ENCODE measurements at regions not wholly inside any gene's neighbourhood (a gene's known extent, or its start where the extent isn't known, plus 50 kb on each side); places are given as distances from the start of the nearest gene placed in this dataset.

DNA sequence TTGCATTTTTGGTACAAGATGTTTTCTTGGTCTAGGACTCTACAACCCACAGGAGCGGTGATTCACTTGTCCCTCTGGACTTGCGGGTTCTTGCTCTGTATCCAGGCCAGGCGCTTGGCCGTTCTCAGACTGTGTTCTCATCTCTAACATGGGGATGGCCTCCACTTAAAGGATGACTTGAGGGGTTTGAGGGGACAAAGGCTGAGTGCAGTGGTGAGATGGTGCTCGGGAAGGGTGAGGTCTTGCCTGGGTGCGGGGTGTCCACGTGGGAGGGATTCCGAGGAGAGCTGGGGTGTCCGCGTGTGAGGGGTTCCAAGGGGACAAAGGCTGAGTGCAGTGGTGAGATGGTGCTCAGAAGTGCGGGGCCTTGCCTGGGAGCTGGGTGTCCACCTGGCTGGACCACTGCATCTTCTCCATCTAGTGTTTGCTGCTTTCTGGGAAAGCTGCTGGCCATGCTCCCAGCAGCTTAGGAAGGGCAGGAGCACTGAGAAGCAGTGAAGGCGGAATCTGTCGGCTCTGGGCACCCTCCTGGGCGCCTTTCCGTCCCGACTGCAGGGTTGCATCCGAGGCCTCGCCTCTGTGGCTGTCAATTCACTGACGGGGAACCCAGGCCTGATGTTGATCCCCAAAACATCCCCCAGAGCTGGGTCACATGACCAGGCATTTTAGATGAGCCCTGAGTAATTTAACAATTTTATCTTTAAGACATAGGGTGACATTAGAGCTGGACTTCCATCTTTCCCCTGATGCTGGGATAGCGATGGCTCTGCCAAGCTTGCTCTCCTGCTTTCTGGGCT lies 280.5 kb upstream of the IRX4 start:
- no peak for DNase-seq

DNA sequence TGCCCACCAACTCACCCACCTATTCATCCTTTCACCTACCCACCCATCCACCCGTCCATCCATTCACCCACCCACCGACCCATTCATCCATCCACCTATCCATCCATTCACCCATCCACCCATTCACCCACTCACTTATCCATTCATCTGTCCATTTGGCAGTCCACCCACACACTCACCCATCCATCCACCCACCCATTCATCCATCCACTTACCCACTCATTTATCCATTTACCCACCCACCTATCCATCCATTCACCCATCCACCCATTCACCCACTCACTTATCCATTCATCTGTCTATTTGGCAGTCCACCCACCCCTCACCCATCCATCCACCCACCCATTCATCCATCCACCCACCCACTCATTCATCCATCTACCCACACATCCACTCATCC lies 278.1 kb upstream of the IRX4 start:
- DNase-seq = no peak

DNA sequence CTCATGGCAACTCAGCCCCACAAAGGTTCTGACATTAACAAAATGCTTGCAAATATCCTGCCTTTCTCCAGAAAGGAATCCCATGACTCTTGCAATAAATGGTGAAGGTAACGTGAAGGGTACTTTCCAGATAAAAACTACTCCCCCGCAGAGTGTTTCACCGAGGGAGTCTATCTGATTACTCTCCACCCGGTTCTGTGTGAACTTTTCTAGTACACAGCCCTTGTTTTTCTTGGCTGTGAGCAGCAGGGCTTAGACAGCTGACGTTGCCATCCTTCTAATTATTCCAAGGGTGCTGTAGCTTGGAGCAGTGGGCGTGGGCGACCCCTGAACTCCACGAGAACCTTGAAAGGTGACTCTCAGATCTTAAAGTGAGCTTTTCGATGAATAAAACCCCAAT lies 276.0 kb upstream of the IRX4 start:
- DNase-seq = no peak

DNA sequence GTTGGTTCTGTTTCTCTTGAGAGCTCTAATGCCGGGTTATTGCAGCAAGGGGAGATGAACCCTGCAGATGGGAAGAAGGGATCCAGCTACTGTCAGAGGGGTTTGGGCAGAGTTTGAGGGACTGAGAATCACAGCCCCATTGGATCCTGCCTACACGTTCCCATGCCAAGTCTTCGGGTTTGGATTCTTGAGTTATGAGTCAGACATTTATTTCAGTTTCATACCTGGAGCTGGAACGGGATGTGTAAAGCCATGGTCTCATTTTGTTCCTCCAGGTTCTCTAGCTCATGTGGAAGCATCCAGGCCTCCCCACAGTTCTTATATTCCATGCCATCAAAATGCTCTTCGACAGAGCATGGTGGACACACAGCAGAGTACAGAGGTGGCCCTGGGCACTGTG lies 275.4 kb upstream of the IRX4 start:
- no peak for DNase-seq

DNA sequence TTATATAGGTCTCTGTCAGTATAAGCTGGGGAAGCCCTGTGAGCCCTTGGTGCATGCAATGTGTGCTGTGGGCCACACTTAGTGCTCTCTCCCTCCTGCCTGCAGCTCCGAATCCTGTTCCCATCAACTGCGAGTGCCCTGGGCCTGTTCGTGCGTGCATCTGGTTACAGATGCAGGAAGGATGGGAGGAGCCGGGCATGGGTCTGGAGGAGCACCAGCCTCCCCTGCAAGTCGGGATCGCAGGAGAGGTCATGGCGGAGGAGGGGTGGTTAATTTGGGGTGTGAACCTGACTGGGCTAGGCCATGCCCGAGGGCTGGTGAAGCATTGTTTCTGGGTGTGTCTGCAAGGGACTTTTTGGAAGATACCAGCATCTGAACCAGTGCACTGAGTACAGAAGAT lies 274.6 kb upstream of the IRX4 start:
- no peak for DNase-seq

DNA sequence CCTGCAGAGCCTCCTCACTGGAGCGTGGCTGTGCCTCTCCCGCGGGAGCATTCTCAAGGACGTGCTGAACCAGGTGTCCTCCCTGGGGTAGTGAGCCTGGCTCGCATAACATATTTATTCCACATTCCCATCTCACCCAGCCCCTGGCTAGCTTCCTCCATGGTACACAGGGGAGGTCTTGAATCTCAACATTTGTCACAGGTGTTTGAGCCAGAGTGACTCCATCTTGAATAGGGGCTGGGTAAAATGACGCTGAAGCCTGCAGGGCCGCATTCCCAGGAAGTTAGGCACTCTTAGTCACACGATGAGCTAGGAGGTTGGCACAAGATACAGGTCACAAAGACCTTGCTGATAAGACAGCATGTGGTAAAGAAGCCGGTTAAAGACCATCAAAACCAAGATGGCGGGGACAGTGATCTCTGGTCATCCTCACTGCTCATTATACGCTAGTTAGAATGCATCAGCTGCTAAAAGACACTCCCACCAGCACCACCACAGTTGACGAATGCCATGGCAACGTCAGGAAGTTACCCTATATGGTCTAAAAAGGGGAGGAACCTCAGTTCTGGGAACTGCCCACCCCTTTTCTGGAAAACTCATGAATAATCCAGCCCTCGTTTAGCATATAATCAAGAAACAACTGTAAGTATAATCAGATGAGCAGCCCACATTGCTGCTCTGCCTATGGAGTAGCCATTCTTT lies 273.8 kb upstream of the IRX4 start:
- no peak for DNase-seq

DNA sequence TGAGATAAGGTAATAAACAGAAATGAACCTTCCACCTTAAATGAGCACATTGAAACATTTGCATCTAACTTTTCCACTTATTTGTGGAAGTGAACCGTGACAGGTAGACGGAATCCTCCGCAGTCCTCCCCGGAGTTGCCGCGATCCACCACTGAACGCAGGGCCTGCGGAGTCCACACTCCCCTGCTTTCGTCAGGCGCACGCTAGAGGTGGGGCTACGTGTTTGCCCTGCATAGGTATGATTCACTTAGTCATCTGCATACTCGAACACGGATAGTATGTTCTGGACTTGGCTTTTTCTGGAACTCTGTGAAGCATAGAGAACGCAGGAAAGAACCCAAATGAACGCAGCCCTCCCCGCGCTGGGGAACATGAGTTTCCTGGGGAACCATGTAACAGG lies 272.8 kb upstream of the IRX4 start:
- no peak for DNase-seq

DNA sequence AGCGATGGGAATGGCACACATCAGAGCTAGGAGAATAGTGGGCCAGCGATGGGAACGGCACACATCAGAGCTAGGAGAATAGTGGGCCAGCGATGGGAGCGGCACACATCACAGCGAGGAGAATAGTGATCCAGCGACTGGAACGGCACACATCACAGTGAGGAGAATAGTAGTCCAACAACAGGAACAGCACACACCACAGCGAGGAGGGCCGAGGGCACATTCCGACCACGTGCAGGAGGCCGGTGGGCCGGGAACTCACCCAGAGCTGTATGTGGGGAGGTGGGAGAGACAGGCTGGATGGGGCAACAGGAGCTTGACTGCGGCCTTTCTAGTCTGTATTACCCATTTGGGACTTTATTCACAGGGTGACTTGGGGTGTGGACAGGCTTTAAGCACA lies 271.1 kb upstream of the IRX4 start:
- DNase-seq = no peak

DNA sequence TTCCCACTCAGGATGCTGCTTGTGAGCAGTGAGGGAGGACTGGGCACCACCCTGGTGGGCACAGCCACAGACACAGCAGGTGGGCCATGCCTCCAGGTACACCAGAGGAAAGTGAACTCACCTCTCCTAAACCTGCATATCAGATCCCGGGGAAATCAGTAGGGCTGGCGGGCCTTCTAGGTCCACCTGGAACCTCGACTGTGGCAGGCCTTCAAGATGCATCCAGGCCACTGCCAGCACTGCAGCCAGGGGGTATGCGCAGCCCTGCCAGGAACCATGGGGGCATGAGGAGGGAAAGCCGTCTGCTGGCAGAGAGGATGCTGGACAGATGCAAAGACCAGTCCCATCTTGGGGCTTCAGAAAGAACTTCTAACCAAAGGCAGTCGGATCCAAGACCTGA lies 270.6 kb upstream of the IRX4 start:
- no peak for DNase-seq

DNA sequence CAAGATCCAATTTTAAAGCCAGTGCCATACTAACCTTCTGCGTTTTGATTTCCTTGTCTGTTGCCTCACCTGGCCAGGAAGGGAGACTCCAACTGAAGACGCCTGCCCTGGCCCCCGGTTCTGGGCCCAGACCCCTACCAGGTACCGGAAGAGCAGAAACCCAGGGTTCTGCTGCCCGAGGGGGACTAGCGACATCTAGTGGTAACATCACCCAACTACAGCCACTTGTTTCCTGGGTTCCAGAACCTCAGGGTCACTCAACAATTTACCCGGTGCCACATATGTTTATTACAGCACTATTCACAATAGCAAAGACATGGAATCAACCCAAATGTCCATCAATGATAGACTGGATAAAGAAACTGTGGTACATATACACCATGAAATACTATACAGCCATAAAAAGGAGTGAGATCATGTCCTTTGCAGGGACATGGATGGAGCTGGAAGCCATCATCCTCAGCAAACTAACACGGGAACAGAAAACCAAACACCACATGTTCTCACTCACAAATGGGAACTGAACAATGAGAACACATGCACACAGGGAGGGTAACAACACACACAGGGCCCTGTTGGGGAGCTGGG lies 268.7 kb upstream of the IRX4 start:
- DNase-seq = peak; percentile 25

DNA sequence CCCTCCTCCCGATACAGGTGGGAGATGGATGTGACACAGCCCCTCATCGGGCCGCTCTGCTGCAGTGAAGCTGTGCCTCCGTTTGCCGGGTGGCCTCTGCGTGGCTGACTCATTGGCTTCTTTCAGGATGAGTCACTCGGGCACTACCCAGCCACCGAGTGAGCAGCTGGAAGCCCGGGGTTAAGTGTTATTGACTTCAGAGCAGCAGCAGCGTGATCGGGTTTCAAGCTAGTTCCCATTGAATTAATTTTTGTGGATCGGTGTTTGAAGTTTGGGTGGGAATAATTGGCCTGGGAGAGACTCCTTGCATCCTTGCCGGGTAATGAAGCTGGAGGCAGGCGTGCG lies 266.4 kb upstream of the IRX4 start:
- no peak for DNase-seq

DNA sequence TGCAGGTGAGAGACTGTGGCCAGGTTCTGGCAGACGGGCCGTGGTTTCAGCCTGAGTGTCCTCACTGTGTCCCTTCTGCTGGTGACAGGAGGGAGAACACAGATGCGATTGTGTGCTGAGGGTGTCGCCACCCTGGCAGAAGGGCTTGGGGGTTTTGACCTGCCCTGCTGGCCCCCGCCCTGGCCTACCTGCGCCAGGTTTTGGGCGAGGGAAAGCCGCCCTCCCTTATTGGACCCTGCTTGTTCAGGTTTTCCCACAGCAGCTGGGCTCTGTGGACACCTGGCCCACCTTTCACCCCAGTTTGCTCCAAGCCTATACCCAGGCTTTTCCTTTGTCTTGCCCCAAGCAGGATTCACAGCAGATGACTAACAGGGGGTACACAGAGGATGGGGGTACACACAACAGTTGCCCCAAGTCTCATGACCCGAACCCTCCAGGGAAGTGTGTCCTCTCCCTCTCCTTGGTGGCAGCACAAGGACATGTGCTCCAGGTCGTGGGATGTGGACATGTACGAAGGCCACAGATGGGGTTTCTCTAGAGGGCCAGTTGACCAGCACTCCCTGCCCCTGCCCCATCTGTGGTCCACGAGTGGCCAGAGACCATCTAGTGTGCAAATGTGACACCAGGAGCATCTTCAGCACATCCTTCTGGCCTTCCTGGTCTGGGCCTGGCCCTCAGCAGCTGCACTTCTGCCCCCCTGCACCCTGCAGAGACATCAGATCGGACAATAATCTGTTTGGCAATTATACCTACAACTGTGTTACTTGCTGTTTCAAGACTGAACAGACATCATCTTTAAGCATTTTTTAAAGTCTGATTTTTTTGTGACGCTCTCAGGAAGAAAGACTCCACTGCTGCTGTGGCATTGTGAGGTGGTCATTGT lies 265.8 kb upstream of the IRX4 start:
- DNase-seq = no peak

DNA sequence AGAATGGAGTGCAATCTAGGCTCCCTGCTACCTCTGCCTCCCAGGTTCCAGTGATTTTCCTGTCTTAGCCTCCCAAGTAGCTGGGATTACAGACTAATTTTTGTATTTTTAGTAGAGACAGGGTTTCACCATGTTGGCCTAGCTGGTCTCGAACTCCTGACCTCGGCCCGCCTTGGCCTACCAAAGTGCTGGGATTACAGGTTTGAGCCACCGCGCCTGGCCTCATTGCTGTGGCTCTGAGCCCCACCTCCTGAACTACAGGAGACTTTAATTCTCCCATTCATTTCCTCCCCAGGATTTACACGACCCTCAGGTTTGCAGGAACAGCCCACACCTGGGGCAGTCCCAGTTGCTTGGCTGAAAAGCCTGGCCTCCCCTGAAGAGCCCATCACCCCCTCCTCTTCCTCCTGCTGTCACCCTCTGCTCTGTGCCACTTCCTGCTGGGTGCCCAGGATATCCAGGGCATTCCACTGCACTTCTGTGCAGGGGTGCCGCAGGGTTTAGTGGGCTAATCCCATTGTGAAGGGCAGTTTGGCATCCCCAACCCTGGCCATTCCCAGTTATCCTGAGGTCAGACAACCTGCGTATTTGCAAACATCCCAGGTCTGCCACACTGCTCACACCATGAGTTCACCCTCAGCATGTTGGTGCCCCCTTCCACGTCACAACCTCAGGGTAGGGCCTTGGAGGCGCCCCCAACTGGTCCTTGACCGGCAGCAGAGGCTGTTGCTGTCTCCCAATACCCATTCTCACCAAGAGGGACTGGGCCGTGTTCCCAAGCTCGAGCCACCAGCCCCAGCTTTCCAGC lies 265.0 kb upstream of the IRX4 start:
- DNase-seq = no peak

DNA sequence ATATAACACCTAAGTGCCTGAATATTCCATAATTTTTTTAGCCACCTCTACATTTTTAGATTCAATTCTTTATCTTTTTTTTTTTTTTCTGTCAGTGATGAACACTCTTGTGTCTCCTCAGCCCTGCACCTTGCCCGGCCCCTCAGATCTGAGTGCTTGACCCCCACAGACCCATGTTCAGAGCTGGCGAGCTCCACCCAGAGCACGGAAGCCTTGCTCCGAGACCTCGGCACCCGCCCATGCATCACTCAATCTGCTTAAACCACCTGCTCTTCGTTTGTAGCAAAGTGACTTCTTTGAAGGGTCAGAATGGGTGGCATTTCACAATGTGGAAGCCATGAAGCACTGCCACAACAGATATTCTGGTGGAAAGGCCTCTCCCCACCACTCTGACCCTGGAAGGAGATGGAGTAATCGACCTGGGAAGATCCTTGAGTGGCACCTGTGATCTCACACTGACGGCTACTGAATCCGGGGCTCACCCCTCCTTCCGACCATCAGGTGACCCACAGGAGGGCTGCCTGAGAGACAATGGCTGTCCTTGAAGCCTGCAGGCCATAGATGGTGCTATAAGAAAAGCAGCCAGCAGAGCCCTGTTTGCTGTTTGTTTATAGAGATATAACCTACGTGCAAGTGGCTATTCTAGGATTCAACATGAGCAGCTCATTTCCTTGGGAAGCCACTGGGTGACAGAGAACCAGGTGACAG lies 261.1 kb upstream of the IRX4 start:
- DNase-seq = no peak

DNA sequence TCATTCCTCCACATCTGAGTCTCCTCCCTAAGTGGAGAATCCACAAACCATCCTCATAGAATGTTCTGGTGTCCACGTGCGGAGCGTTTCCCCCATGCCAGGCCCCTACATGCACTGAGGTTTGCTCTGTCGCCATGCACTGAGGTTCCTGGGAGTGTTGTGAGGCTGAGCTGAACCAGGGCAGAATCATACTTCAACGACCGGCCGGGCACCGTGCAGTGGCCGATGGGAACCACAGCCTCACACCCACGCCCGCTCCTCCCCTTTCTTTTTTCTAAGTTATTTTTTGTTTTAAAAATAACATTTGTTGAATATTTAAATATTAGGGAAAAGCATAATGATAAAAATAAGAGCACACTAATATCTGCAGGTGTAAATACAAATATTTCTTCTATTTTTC lies 260.4 kb upstream of the IRX4 start:
- DNase-seq = no peak

DNA sequence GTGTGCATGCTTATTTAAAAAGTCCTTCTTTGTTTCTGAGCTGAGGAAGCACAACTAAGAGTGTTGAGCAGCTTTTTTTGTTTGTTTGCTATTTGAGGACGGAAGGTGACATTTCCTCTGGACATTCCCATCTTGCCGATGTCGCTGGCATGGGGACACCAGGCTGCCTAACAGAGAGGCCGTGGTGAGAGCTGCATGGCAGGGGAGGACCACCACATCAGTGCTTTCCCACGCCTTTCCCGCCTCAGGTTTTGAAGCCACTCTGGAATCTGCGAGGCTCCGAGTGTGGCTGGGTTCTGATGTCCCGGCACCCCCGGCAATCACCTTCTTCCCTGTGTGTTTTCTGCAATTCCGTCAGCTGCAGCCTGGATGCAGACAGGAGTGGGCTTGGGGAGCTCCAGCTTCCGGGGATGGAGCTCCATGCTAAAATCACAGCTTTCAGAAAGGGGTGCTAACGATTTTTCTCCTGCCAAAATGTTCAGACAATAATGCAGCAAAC lies 259.8 kb upstream of the IRX4 start:
- no peak for DNase-seq

DNA sequence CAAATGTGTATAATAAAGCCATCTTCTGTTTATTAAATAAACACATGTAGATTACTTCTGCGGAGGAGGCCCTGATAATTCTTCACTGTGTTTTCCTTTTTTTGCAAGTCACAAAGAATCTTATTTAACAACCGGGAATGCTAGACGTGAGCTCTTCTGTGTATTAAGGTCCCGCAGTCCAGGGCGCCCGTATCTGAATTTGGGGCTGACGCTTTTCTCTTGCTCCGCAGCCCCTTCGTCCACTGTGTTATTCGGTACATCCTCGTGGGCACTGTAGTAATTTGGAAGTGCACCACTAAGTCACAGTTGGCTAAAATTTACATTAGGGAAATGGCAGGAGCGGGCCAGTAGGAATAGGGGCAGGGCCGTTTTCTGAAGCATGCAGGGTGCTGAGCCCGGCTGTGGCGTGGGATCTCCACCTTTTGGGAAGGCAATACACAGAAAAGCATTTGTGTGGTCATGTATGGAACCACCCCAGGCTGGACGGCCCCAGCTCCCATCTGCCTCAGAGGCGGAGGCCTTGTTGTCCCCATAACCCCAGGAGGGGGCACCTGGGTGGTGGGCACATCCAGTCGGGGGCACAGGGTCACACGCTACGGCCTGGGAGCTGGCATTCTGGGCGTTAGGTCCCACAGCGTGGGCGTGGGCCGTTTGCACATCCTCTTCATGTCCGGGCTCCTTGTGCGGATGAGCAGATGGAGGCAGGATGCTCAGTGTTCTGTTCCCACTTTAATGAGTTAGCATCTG lies 258.7 kb upstream of the IRX4 start:
- no peak for DNase-seq

DNA sequence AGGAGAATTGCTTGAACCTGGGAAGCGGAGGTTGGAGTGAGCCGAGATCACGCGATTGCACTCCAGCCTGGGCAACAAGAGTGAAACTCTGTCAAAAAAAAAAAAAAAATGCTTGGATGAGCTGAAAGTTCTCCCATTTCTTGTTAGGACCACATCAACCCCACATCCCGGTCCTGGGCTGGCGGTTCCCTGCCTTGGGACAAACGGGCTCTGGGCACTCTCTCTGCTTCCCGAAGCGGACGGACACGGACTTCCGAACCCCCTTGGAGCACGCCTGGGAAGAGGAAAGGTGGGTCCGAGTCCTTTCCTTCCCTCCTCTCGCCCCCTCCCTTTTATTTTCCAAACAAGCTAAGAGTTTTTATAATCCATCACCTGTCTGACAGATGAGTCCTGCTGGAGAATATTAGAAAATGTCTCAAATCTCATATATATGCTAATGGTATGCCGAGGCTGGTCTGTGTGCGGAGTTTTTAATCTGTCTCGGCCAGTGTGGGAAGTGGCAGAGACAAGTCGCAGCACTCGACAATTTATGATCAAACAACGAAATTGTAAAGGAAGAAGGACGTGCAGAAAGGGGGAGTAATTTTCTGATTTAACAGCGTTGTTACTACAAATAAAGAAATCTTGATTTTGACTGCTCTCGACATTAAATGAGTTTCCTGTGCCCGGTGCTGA lies 257.9 kb upstream of the IRX4 start:
- no peak for DNase-seq

DNA sequence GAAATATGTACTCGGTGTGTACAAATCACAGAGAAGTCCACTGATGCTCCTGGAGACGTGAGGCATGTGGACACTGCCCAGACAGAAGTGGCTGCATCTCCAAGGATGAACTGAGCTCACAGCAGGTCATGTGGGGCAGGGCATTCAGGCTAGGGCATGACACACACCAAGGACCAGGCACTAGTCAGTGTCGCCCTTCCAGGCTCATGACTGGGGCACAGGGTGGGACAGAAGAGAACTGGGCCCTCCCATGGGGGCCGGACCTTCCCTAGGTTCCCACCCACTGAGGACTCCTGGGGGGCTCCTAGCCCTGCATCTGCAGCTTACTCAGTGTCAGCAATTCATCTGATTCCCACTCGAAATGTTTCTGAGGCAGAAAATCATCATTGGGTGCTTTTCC lies 256.8 kb upstream of the IRX4 start:
- DNase-seq = no peak

DNA sequence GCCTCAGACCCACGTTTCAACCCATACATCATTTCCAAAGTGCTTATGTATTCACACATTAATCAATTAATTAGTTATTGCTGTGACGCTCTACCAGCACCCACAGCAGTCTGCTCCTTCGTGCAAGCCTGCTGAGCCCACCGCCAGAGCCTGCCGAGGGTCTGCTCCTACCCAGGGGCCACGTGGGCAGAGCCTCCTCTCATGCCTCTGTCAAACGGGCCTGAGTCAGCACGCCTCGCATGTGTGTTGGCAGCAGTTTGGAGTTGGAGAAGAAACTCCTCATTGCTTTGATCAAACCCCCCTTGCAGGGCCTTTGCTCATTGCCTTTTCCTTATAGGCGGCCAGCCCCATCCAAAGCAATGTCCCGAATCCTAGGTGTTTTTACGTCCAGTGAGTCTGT lies 256.2 kb upstream of the IRX4 start:
- DNase-seq = no peak
